HG02973 (cell line): ENCODE measurements at regions not wholly inside any gene's neighbourhood (a gene's known extent, or its start where the extent isn't known, plus 50 kb on each side); places are given as distances from the start of the nearest gene placed in this dataset.
A peak's percentile ranks its signal among the peaks of the same experiment; 100 is the strongest.
"Not testable (repeated sequence)": the region's sequence is repeated elsewhere in the genome, so short reads cannot be mapped to it uniquely, and the experiment has no call there.

Experiments
- ATAC-seq: cut with Tn5 transposase; IDR thresholded peaks from one replicate; pipeline ENCODE4 v1.9.1; 2021; ENCODE audit warnings: moderate library complexity; ENCODE audit not compliant: unreplicated experiment

DNA sequence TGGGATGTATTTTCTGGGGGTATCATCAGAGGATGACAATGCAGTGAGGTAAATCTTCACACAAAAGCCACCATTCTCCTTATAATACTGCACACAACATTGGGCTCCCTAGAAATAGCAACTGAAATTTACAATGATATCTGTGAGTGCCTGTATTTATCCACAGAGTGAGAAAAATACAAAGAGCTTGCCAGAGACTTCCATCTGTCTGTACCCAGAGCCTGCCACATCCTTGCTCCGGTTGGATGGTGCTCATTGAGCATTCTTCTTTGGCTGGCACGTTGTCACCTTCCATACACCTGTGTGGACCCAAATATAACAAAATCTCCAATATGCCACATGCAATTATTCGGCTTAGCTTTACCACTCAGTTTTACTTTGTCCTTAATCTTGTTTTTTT is 189.5 kb upstream of the UFM1 start:
- ATAC-seq: no peak

DNA sequence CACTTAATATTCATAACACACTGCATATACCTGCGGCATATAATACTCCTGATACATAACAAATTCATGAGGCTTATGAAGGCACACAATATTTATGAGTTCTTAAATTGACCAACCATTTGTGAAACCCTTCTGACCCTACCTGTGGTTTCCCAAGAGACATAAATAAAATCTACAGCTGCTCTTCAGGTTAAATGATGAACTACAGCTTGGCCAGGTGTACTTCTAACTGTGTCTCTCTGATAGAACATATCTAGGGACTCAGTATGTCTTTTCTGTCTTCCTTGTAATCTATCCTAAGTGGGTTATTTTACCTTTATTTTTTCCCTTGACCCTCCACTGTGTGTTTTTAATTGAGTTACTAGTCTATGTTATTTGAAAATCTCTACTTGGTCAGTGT is 189.9 kb upstream of the UFM1 start:
- ATAC-seq: no peak

DNA sequence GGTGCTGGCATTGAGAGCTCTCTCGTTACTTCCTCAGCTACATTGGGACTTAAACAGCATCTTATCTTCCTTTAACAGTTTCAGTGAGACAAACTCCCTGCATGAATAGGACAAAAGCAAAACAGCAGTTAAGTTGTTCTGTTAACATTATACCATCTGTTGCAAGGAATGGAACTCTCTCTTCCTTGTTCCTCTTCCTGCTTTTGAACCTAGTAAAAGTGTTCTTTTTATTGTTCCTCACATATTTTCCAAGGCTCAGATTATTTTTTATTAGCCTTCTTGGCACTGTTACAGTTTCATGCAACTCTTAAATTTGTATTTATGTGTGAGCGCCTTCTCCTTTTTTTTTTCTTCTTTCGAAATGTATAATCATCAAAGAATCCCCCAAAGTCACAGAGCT is 202.6 kb upstream of the UFM1 start:
- ATAC-seq: no peak

DNA sequence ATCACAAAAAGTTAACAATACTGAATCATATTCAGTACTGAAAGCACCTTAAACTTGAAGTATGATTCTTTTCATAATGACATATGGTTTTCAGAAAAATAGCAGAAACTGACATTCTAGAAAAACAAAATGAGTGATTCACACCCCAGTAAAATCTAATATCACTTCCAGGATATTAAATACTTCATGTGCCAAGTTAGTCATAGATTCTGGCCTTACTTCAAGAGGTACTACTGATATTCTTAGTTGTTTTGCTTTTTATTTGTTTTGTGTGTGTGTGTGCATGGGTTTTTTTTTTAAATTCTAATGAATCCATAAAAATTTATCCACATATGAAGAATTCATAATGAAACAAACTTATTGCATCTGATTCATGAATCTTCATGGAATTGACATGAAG is 207.9 kb upstream of the UFM1 start:
- no peak for ATAC-seq

DNA sequence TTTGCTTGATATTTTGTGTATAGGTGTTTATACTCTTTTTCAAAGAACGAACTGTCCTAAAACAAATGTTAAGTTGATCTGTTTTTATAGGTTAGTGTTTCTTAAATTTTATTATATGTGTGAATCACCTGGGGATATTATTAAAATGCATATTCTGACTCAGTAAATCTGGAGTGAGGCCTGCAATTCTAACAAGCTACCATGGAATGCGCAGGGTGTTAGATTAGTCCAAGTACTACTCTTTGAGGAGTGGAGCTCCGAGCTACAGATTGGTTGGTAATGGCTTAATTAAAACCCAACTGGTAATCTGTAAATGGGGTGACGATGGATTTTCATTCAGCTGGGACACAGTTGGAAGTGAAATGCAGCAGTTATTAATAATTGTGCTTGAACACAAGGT is 214.1 kb upstream of the UFM1 start:
- ATAC-seq: no peak

DNA sequence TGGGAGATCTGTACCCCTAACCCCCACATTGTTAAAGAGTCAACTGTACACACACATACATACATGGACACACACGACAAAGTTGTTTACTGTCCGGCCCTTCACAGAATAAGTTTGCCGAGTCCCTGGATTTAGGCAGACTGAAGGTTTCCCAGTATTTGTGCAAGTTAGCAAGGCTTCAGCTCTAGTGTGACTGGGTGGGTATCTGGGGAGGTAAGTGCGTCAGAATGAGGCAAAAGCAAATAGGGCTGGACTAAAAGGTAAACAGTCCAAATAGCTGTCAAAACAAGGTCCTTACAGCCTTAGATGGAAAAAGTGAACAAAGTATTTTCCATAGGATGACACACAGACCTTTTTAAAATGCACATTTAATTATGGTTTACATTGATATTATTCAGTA is 228.4 kb upstream of the UFM1 start:
- ATAC-seq: no peak

DNA sequence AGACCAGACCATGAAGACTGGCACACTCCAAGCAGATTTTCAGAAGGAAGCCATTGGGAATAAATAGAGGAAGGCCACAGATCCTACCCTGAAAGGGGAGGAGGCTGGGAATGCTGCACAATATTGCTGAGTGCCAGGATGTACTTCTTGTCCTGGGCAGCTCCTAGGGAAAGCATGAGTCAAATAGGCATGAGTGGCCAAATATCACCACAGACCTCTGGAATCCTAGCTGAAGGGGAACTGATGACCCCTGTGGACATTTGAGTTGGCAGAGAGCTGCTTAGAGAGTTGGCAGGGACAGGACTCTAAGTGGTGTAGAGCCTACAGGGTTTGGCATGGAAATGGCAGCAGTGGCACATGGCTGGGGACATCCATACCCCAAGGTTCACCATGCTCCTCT is 234.3 kb upstream of the TRPC4 start:
- no peak for ATAC-seq

DNA sequence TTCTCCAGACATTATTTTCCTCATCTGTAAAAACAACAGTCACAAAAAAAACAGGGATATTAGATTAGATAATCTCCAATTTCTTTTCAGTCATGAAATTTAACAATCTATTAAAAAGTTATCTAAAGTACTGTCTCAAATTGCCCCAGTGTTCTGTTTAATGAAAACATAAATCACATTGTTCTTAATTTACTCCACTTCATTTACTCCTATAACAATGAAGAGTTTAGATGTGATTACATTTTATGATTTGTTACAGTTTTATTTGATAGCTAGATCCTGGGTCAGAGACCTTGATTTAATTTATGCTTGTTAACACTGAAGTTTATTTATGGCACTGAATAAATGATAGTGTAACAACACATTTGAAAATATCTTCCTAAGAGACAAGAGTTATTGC is 230.2 kb upstream of the TRPC4 start:
- no peak for ATAC-seq

DNA sequence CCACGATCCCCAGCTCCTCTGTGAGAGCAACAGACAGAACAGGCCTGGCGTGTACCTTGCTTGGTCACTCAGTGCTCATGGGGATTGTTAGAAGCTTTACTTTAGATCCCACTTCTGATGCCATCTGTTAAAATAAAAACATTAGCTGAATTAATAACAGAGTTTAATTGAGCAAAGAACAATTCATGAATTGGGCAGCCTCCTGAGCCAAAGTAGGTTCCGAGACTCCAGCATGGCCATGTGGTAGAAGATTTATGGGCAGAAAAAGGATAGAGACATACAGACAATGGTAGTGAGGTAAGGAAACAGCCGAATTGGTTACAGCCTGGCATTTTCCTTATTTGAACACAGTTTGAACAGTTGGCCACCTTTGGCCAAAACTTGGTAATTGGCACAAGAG is 223.9 kb upstream of the TRPC4 start:
- no peak for ATAC-seq

DNA sequence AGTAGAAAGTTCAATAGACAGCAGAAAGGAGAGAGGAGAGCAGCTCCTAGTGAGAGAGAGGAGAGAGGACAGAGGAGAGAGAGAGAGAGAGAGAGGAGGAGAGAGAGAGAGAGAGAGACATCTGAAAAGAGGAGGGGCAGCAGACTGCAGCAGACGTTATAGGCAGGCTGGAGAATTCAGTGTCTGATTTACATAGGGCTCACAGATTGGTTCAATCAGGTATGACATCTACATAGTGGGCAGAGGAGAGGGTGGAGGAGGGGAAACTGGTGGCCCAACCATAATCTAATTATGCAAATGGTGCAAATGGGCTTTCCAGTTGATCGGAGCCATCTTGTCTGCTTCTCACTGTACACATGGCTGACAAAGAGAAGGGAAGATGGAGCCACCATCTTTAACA is 221.3 kb upstream of the TRPC4 start:
- no peak for ATAC-seq

DNA sequence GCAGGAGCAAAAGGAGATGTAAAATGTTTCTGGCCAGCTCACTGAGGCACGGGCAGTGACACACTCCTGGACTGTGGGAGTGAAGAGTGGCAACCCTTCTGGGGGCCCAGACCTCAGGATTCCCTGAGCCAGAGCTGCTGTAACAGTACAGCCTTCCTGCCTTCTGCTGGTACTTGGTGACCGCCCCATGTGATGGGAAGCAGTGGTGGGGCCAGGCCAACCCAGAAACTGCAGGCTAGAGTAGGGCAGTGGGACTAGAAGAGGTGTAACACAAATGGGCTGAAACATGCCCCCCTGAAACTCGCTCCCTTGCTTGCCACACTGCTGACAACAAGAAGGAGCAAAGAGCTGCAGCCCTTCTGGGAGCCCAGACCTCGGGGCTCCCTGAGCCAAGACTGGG is 217.1 kb upstream of the TRPC4 start:
- ATAC-seq: no peak

DNA sequence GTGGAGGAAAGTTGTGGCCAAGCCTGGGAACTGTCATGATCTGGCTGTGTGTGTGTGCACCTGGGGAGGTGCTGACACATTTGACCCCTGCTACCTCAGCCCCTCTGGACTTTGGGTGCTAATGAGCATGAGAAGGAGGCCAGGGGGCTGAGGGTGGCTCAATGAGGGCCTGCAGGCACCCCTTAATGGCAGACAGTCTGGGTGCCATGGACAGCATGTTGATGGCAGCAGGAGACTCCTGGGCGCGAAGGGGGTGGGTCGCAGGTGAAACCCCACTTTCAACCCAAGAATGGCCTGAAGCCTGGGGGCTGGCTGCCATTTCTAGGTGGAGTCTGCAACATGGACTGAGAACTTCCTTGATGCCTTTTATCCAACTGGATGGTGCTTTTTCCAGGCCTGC is 216.4 kb upstream of the TRPC4 start:
- no peak for ATAC-seq

DNA sequence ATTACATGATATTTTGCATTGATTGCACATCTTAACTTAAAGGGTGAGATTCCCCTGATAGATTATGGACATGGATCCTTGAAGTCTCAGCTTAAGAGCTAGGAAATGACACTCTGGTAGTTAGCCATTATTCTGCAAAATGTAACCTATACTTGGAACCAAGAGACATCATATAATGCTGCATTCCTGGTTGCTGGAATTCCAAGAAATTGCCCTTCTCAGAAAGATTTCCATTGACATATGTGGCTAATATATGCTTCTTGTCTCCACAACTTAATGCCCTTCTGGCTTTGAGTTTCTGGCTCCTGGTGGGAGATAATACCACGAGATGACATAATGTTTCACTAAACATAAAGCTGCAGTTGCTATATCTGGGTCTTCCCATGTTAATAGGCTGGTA is 204.4 kb upstream of the TRPC4 start:
- no peak for ATAC-seq

DNA sequence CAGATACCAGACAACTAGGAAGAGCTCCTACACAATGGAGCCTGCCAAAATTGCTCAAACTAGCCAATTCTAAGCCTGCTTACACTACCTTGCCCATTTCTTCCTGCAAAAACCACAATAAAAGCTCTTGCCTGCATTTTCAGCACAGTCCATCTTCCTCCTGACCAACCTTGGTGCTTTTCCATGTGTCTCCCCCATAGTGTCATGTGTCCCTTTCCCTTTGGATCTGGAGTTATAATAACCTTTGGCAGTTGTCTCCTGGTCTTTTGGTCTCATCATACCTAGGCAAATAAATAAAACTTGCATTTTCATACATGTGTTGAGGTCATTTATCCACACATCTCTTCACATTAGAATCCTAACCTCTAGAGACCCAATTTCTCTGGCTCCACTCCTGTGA is 203.1 kb upstream of the TRPC4 start:
- no peak for ATAC-seq

DNA sequence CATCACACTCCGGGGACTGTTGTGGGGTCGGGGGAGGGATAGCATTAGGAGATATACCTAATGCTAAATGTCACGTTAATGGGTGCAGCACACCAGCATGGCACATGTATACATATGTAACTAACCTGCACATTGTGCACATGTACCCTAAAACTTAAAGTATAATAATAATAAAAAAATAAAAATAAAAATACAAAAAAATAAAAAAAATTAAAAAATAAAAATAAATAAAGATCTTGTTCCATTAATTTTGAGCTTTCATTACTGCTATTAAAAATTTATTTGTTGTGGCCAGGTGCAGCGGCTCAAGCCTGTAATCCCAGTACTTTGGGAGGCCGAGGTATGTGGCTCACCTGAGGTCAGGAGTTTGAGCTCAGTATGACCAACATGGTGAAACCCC is 201.8 kb upstream of the TRPC4 start:
- ATAC-seq: not testable (repeated sequence)

DNA sequence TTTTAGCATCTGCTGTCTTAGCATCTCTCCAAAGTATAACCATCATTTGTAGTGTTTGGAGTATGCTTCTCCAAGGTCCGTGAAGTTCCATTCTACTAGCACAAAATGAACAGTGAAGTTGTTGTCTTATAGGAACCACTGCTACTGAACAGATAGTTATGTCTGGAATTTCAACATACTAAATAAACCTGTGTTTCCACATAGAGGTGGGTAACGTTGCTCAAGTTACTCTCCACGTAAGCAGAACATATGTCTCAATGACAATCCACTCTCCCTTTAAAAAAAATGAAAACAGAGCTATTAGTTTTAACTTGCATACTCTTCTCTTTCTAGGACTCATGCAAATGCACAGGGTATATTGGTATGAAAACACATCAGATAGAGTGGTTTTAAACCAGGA is 184.3 kb upstream of the TRPC4 start:
- no peak for ATAC-seq

DNA sequence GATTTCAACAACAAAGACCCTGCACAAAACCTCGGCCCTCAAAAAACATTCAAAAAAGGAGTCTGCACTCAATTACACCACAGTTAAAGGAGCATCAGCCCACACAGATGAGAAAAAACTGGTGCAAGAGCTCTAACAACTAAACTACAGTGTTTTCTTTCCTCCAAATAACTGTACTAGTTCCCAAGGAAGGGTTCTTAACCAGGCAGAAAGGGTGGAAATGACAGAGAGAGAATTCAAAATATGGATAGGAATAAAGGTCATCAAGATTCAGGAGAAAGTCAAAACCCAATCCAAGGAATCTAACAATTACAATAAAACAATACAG is 176.4 kb upstream of the TRPC4 start:
- ATAC-seq: no peak

DNA sequence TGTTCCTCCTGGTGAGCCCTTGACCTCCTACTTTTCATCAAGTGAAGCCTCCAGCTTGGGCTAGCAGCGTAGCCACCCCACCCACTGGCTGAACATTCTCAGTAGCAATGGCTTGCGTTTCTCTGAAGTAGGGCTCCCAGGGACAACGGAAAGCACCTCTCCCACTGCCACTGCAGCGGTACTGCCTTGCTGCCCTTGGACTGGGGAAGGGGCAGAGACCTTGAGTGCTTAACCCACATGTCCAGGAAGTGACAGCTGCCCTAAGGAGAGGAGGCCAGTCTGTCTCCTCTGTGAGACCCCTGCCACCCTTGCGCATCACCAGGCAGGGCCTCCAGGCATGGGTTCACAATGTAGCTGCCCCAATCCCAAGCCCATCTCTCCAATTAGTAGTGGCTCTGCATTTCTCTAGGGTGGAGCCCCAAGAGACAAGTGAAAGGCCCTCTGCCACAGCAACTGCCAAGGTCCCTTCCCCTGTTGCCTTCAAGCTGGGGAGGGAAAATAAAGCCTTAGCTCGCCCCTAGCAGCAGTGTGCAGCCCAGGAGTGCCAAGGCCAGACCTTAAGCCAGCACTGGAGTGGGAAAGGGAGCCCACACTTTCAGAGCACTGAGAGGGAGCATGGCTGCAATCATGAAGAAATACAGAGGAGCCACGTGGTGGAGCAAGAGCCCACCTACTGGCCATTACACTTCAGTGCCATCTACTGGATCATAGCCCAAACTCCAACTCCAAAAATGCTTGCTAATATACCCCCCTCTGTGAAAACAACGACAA is 175.9 kb upstream of the TRPC4 start:
- ATAC-seq: peak; percentile 92

DNA sequence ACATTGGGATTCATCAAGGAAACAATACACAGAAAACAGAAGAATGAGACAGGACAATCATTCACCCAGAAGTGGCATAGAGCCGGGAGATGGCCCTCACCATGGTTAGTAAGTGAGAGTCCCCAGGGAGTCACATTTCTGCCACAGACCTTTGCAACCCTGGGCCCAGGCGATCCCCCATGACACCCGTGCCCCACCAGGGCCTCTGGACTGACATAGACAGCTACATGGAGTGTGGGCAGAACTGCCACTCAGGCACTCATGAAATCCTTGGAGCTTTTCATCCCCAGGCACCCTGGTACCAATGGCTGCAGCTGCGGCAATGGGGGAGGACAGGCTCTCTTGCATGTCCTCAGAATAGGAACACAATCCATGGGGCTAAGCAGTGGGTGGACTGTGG is 174.5 kb upstream of the TRPC4 start:
- ATAC-seq: no peak

DNA sequence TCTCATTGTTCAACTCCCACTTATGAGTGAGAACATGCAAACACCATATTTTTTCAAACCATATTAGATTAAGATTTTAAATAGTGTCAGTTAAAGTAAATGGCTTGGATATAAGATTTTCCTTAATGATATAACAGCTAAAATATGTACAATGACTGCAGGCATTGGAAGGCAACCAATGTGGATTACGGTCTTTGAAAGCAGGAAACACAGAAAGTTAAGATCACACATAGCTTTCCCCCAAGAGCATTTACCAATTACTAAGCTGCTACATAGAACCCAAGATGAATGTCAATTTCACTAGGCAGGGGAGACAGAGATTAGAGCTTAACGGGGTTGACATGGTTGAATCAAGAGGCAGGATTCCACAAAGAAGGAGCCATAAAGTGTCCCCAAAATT is 173.2 kb upstream of the TRPC4 start:
- ATAC-seq: no peak

DNA sequence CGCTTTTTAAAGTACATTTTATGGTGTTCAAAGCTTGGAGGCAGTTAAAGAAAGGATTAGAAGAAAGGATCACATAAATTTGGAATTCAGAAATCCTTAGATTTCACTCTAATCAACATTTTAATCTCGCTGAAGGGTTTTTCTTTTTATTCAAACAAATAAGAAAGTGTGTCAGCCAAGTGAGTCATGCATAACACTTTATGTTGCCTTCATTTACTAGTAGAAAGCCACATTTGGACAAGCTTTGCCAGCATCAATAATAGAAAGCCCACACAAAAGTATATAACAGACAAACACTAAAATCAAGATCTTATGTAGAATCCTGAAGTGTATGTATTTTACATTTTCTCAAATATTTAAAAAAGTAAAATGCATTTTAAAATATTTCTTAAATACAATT is 154.9 kb upstream of the TRPC4 start:
- no peak for ATAC-seq

DNA sequence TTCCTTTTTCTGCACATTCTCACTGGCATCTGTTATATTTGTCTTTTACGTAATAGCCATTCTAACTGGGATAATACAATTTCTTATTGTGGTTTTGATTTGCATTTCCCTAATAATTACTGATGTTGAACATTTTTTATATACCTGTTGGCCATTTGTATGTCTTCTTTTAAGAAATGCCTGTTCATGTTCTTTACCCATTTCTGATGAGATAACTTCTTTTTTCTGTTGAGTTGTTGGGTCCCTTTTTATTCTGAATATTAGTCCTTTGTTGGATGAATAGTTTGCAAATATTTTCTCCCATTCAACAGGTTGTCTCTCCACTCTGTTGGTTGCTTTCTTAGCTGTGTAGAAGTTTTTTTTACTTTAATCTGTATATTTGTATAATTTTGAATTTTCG is 147.7 kb upstream of the TRPC4 start:
- ATAC-seq: no peak

DNA sequence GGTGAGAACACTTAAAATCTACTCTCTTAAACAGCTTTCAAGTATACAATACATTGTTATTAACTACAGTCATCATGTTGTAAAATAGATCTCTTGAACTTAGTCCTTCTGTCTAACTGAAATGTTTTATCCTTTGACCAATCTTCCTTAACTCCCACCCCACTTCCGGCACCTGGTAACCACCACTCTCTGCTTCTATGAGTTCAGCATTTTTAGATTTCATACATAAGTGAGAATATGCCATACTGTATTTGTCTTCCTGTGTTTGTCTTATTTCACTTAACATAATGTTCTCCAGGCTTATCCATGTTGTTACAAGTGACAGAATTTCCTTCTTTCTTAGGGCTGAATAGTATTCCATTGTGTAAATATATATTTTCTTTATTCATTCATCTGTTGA is 144.1 kb upstream of the TRPC4 start:
- ATAC-seq: no peak

DNA sequence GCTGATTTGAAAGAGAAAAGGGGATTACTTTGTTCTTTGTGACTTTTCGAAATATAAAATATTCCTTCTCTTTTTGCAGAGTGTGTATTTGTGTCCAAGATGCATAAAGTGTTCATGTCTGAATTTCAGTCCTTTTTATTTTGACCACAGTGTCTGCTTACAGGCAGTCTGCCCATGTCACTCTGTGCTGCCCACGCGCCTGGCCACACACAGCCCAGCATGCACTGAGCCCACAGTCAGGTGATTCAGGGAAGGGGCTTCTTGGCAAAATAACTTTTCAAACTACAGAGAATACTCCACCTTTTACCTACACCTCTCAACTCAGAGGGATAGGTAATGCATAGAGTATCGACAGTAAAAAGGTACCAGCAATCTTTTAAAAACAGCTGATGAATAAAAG is 142.5 kb upstream of the TRPC4 start:
- ATAC-seq: no peak
